PFSK-1 (cell line): ENCODE measurements at regions not wholly inside any gene's neighbourhood (a gene's known extent, or its start where the extent isn't known, plus 50 kb on each side); places are given as distances from the start of the nearest gene placed in this dataset.

ENCODE experiments used
- FOXP2 ChIP-seq: optimal IDR thresholded peaks from 2 replicates; pipeline ENCODE3; 2011; ENCODE audit warnings: borderline replicate concordance, control low read depth, inconsistent platforms; ENCODE audit not compliant: insufficient read depth; ENCODE audit errors: extremely low read length, extremely low read depth
- POLR2AphosphoS5 ChIP-seq: IDR thresholded peaks from 2 replicates; pipeline ENCODE4 v1.6.1; 2012; ENCODE audit warnings: low read depth, mild to moderate bottlenecking, control low read depth, low read length, moderate library complexity
- REST ChIP-seq, 2 experiments: IDR thresholded peaks; 2 replicates each; pipeline versions ENCODE4 v1.6.1 to v1.8.0; 2011 to 2012; ENCODE audit warnings: low read depth in 2 of 2, low read length in 2 of 2, control low read depth in 1 of 2, inconsistent platforms in 1 of 2, mild to moderate bottlenecking in 1 of 2, moderate library complexity in 1 of 2; ENCODE audit not compliant: insufficient read depth in 1 of 2
- SIN3A ChIP-seq: IDR thresholded peaks from 2 replicates; pipeline ENCODE4 v1.6.1; 2012; ENCODE audit warnings: mild to moderate bottlenecking, low read length, moderate library complexity, borderline replicate concordance; ENCODE audit not compliant: insufficient read depth
- TAF1 ChIP-seq: IDR thresholded peaks from 2 replicates; pipeline ENCODE4 v1.6.1; 2012; ENCODE audit warnings: low read length, control low read depth, borderline replicate concordance; ENCODE audit not compliant: insufficient read depth

- TF ChIP-seq POLR2AphosphoS5 (no peak), REST (IDR thresholded peaks at IDR 0.05; ENCODE audit: insufficient read depth in 1 of 2, low read depth in 2 of 2, low read length in 2 of 2) (no peak), FOXP2 (no peak), SIN3A (no peak), TAF1 (no peak)
Measured at GRCh38 chr12:58069268-58069963, 128.0 kb downstream of the ATP23 start.

DNA sequence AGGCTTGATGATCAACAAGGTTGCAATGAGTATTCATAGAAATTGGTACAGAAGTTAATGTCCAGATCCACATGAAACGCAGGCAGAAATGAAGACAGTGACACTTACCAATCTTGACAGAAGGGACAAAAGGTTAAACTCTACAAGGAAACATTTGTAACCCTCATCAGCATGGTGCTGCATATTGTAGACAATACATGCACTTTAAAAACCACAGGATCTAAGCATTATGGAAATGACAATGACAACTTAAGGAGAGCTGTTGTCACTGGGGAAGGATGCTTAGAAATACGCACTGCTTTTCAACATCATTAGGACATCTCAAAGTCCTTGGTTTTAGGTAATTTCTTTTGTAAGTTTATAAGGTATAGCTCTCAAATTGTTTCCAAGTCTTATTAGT lies 130.6 kb downstream of the ATP23 start:
- TF ChIP-seq FOXP2 (no peak), REST (IDR thresholded peaks at IDR 0.05; ENCODE audit: insufficient read depth in 1 of 2, low read depth in 2 of 2, low read length in 2 of 2) (no peak)

- TF ChIP-seq SIN3A = no peak
- TF ChIP-seq FOXP2 = no peak
- no peak for TF ChIP-seq POLR2AphosphoS5
- TF ChIP-seq TAF1 = no peak
- TF ChIP-seq REST (IDR thresholded peaks at IDR 0.05; ENCODE audit: insufficient read depth in 1 of 2, low read depth in 2 of 2, low read length in 2 of 2) = no peak
Measured at GRCh38 chr12:58074259-58074658, 132.9 kb downstream of the ATP23 start.

- TF ChIP-seq SIN3A (no peak), POLR2AphosphoS5 (no peak), FOXP2 (no peak), REST (IDR thresholded peaks at IDR 0.05; ENCODE audit: insufficient read depth in 1 of 2, low read depth in 2 of 2, low read length in 2 of 2) (no peak), TAF1 (no peak)
Measured at GRCh38 chr12:58079806-58080205, 138.4 kb downstream of the ATP23 start.

GRCh38 chr12:58081488-58081887 lies 140.1 kb downstream of the ATP23 start:
- no peak for TF ChIP-seq SIN3A
- TF ChIP-seq FOXP2 = no peak
- no peak for TF ChIP-seq TAF1
- TF ChIP-seq REST (IDR thresholded peaks at IDR 0.05; ENCODE audit: insufficient read depth in 1 of 2, low read depth in 2 of 2, low read length in 2 of 2) = no peak
- no peak for TF ChIP-seq POLR2AphosphoS5
